SK-N-SH treated with all-trans-retinoic acid at 6 μM for 48 hours (cell line): ENCODE measurements at regions not wholly inside any gene's neighbourhood (a gene's known extent, or its start where the extent isn't known, plus 50 kb on each side); places are given as distances from the start of the nearest gene placed in this dataset.

Experiments
- ATAC-seq: fragments of 200-7000 bp; cut with Tn5 transposase; 3 replicates; pipeline ENCODE4 v1.9.1; 2020; ENCODE audit warnings: mild to moderate bottlenecking, moderate library complexity
- CSDC2 ChIP-seq: fragments of 250-450 bp; sonication (Bioruptor Pico); IDR thresholded peaks from 2 replicates; pipeline ENCODE4 v1.5.0; 2020; ENCODE audit warnings: mild to moderate bottlenecking, moderate library complexity
- ESRRG ChIP-seq: fragments of 250-450 bp; sonication (Bioruptor Pico); IDR thresholded peaks from 2 replicates; pipeline ENCODE4 v1.6.1; 2021; ENCODE audit warnings: mild to moderate bottlenecking
- GLIS3 ChIP-seq: fragments of 250-450 bp; sonication (Bioruptor Pico); IDR thresholded peaks from 2 replicates; pipeline ENCODE4 v1.5.0; 2020; ENCODE audit warnings: mild to moderate bottlenecking, moderate library complexity
- ISL1 ChIP-seq: fragments of 250-450 bp; sonication (Bioruptor Pico); IDR thresholded peaks from 2 replicates; pipeline ENCODE4 v2.1.2; 2022; ENCODE audit warnings: mild to moderate bottlenecking, moderate library complexity
- OSR1 ChIP-seq: fragments of 250-450 bp; sonication (Bioruptor Pico); IDR thresholded peaks from 2 replicates; pipeline ENCODE4 v1.8.0; 2022; ENCODE audit warnings: moderate library complexity, mild to moderate bottlenecking, inconsistent platforms
- PPARA ChIP-seq: fragments of 250-450 bp; sonication (Bioruptor Pico); IDR thresholded peaks from 2 replicates; pipeline ENCODE4 v1.5.0; 2020; ENCODE audit warnings: mild to moderate bottlenecking, borderline replicate concordance
- RARB ChIP-seq: fragments of 250-450 bp; sonication (Bioruptor Pico); IDR thresholded peaks from 2 replicates; pipeline ENCODE4 v1.8.0; 2021; ENCODE audit warnings: mild to moderate bottlenecking, moderate library complexity
- SNAI2 ChIP-seq: fragments of 250-450 bp; sonication (Bioruptor Pico); IDR thresholded peaks from 2 replicates; pipeline ENCODE4 v1.5.0; 2020; ENCODE audit warnings: mild to moderate bottlenecking, moderate library complexity
- TOX ChIP-seq: fragments of 250-450 bp; sonication (Bioruptor Pico); IDR thresholded peaks from 2 replicates; pipeline ENCODE4 v1.8.0; 2021; ENCODE audit warnings: mild to moderate bottlenecking, moderate library complexity, borderline replicate concordance
- ZC3H10 ChIP-seq: fragments of 250-450 bp; sonication (Bioruptor Pico); IDR thresholded peaks from 2 replicates; pipeline ENCODE4 v1.5.1; 2021; ENCODE audit warnings: mild to moderate bottlenecking, moderate library complexity
- ZFP3 ChIP-seq: fragments of 250-450 bp; sonication (Bioruptor Pico); IDR thresholded peaks from 2 replicates; pipeline ENCODE4 v1.5.0; 2020; ENCODE audit warnings: mild to moderate bottlenecking, moderate library complexity
- ZFP30 ChIP-seq: fragments of 450-650 bp; formaldehyde crosslinking; IDR thresholded peaks from 2 replicates; pipeline ENCODE4 v1.5.0; 2022; ENCODE audit warnings: mild to moderate bottlenecking, moderate library complexity
- ZNF565 ChIP-seq: fragments of 450-650 bp; formaldehyde crosslinking; conservative IDR thresholded peaks from 2 replicates; pipeline ENCODE4 v1.5.0; 2020; ENCODE audit warnings: low read depth, mild to moderate bottlenecking, moderate library complexity
- ZNF8 ChIP-seq: fragments of 450-650 bp; formaldehyde crosslinking; IDR thresholded peaks from 2 replicates; pipeline ENCODE4 v1.5.0; 2020; ENCODE audit warnings: mild to moderate bottlenecking, moderate library complexity
- TF ChIP-seq, protein P1 (sequence below): fragments of 250-450 bp; sonication (Bioruptor Pico); IDR thresholded peaks from 2 replicates; pipeline ENCODE4 v1.5.1; 2021; ENCODE audit warnings: mild to moderate bottlenecking, moderate library complexity
- TF ChIP-seq, protein P2 (sequence below): fragments of 250-450 bp; sonication (Bioruptor Pico); IDR thresholded peaks from 2 replicates; pipeline ENCODE4 v1.5.1; 2020; ENCODE audit warnings: low read depth, mild to moderate bottlenecking, moderate library complexity
- TF ChIP-seq, protein P3 (sequence below): fragments of 250-450 bp; sonication (Bioruptor Pico); IDR thresholded peaks from 2 replicates; pipeline ENCODE4 v1.5.0; 2020; ENCODE audit warnings: mild to moderate bottlenecking, moderate library complexity
- TF ChIP-seq, protein P4 (sequence below): fragments of 250-450 bp; sonication (Bioruptor Pico); IDR thresholded peaks from 2 replicates; pipeline ENCODE4 v1.8.0; 2020; ENCODE audit warnings: mild to moderate bottlenecking, moderate library complexity, borderline replicate concordance

DNA sequence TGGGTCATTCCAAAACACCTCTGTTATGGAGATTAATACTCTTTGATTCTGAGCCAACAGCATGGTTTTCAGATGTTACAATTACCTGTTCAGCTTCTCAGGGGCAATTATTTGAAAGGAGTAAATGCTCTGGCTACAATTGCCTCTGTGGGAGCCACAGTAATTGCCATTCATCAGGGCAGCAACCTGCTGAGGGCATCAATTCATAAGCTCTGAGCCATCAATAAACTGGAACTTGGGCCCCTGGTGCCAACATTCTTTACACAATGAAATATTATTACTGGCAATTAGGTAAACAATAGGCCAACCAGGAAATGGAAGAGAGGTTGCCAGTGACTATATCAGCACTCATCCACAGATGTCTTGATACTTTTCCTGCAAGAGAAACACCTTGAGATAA is 660.8 kb downstream of the MECOM start (continued):
- TF ChIP-seq ZC3H10 (CRISPR knock-in tag): no peak

DNA sequence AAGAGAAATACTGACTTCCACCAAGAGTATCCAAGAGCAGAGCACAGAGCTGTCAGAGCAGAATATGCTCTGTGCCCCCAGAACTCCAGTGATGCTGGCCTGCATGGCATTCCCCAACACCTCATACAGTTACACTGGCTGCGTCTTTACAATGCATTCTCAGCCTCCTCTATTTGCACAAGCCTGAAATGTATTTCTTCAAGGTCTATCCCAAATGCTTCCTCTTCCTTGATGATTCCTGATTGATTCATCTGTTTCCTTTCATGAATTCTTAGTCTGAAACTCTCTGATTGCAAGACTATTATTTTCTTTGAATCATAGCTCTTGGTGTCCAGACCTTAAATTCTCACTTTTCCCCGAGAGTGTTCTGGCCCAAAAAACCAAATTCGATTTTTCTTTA is 664.7 kb downstream of the MECOM start:
- TF ChIP-seq, protein P1, sequence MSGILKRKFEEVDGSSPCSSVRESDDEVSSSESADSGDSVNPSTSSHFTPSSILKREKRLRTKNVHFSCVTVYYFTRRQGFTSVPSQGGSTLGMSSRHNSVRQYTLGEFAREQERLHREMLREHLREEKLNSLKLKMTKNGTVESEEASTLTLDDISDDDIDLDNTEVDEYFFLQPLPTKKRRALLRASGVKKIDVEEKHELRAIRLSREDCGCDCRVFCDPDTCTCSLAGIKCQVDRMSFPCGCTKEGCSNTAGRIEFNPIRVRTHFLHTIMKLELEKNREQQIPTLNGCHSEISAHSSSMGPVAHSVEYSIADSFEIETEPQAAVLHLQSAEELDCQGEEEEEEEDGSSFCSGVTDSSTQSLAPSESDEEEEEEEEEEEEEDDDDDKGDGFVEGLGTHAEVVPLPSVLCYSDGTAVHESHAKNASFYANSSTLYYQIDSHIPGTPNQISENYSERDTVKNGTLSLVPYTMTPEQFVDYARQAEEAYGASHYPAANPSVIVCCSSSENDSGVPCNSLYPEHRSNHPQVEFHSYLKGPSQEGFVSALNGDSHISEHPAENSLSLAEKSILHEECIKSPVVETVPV (CRISPR knock-in tag): no peak
- TF ChIP-seq ZNF565 (CRISPR knock-in tag) (no peak), ESRRG (CRISPR knock-in tag) (no peak), GLIS3 (no peak), PPARA (no peak), OSR1 (no peak)
- TF ChIP-seq, protein P2, sequence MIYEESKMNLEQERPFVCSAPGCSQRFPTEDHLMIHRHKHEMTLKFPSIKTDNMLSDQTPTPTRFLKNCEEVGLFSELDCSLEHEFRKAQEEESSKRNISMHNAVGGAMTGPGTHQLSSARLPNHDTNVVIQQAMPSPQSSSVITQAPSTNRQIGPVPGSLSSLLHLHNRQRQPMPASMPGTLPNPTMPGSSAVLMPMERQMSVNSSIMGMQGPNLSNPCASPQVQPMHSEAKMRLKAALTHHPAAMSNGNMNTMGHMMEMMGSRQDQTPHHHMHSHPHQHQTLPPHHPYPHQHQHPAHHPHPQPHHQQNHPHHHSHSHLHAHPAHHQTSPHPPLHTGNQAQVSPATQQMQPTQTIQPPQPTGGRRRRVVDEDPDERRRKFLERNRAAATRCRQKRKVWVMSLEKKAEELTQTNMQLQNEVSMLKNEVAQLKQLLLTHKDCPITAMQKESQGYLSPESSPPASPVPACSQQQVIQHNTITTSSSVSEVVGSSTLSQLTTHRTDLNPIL (CRISPR knock-in tag): no peak
- ATAC-seq: no peak

DNA sequence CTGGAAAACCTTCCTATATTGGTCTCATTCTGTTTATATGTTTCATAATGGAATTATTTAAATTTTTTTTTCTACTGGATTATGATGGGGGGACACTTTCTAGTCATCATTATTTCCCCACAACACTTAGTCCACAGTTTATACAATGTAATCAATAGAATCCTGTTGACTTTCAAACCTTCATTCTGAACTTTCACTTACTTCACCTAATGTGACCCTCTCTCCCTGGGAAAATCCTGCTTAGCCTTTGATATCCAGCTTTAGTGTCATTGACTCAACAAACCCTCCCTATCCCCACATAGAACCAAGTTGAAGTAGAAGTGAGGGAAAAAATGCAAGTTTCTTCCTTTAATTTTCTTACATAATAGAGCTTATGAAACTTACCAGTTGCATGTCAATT is 666.0 kb downstream of the MECOM start:
- no peak for TF ChIP-seq OSR1
- TF ChIP-seq ISL1 (CRISPR knock-in tag): no peak
- TF ChIP-seq ZC3H10 (CRISPR knock-in tag): no peak
- no peak for TF ChIP-seq ZFP30
- no peak for TF ChIP-seq ZFP3 (CRISPR knock-in tag)
- no peak for TF ChIP-seq GLIS3
- no peak for TF ChIP-seq PPARA
- TF ChIP-seq, protein P2 (CRISPR knock-in tag): no peak
- TF ChIP-seq, all 23 proteins: peak for 0
- ATAC-seq: no peak

DNA sequence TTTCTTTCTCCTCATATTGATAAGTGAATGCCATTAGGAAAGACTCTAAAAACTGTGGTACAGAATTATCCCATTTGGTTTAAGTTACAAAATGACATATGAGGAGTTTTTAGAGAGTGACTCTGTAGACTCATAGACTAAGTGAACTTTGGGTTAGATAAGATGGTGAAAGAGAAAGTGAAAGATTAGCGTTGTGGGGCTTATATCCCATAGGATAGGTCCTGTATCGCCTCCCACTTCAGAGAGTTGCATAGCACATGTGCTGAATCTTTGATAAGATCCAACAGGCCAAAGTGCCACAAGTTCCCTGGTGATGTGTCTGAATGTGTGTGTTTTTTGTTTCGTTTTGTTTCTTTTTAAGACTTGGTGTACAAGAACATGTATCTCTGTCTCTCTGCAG is 666.9 kb downstream of the MECOM start:
- no peak for TF ChIP-seq GLIS3
- ATAC-seq: no peak; the same call in 2 of the 3 replicates

DNA sequence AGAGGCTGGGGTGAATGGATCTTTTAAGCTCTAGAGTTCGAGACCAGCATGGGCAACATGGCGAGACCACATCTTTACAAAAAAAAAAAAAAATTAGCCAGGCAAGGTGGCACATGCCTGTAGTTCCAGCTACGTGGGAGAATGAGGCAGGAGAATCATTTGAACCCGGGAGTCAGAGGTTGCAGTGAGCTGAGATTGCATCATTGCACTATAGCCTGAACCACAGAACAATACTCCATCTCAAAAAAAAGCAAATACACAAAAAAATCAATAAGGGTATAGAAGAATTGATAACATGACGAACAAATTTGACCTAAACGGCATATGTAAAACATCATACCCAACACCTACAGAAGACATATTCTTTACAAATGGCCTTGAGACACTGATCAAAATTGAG is 668.4 kb downstream of the MECOM start:
- no peak for ATAC-seq
- TF ChIP-seq RARB (CRISPR knock-in tag) (no peak), TOX (CRISPR knock-in tag) (no peak), ISL1 (CRISPR knock-in tag) (no peak), OSR1 (no peak), ZFP3 (CRISPR knock-in tag) (no peak), CSDC2 (CRISPR knock-in tag) (no peak), PPARA (no peak), ZNF8 (CRISPR knock-in tag) (no peak), SNAI2 (CRISPR knock-in tag) (no peak), ESRRG (CRISPR knock-in tag) (no peak)
- TF ChIP-seq, protein P2 (CRISPR knock-in tag): no peak
- TF ChIP-seq, protein P3, sequence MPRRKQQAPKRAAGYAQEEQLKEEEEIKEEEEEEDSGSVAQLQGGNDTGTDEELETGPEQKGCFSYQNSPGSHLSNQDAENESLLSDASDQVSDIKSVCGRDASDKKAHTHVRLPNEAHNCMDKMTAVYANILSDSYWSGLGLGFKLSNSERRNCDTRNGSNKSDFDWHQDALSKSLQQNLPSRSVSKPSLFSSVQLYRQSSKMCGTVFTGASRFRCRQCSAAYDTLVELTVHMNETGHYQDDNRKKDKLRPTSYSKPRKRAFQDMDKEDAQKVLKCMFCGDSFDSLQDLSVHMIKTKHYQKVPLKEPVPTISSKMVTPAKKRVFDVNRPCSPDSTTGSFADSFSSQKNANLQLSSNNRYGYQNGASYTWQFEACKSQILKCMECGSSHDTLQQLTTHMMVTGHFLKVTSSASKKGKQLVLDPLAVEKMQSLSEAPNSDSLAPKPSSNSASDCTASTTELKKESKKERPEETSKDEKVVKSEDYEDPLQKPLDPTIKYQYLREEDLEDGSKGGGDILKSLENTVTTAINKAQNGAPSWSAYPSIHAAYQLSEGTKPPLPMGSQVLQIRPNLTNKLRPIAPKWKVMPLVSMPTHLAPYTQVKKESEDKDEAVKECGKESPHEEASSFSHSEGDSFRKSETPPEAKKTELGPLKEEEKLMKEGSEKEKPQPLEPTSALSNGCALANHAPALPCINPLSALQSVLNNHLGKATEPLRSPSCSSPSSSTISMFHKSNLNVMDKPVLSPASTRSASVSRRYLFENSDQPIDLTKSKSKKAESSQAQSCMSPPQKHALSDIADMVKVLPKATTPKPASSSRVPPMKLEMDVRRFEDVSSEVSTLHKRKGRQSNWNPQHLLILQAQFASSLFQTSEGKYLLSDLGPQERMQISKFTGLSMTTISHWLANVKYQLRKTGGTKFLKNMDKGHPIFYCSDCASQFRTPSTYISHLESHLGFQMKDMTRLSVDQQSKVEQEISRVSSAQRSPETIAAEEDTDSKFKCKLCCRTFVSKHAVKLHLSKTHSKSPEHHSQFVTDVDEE (CRISPR knock-in tag): no peak
- TF ChIP-seq, protein P4, sequence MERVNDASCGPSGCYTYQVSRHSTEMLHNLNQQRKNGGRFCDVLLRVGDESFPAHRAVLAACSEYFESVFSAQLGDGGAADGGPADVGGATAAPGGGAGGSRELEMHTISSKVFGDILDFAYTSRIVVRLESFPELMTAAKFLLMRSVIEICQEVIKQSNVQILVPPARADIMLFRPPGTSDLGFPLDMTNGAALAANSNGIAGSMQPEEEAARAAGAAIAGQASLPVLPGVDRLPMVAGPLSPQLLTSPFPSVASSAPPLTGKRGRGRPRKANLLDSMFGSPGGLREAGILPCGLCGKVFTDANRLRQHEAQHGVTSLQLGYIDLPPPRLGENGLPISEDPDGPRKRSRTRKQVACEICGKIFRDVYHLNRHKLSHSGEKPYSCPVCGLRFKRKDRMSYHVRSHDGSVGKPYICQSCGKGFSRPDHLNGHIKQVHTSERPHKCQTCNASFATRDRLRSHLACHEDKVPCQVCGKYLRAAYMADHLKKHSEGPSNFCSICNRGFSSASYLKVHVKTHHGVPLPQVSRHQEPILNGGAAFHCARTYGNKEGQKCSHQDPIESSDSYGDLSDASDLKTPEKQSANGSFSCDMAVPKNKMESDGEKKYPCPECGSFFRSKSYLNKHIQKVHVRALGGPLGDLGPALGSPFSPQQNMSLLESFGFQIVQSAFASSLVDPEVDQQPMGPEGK (CRISPR knock-in tag): no peak
